Putamen (tissue), 1 donor: ENCODE measurements at regions not wholly inside any gene's neighbourhood (a gene's known extent, or its start where the extent isn't known, plus 50 kb on each side); places are given as distances from the start of the nearest gene placed in this dataset.
"Not testable (repeated sequence)": the region's sequence is repeated elsewhere in the genome, so short reads cannot be mapped to it uniquely, and the experiment has no call there.

ENCODE experiments used
- DNase-seq: peaks from one replicate; pipeline ENCODE4 v3.0.0-alpha.2; 2016; ENCODE audit warnings: low spot score

DNA sequence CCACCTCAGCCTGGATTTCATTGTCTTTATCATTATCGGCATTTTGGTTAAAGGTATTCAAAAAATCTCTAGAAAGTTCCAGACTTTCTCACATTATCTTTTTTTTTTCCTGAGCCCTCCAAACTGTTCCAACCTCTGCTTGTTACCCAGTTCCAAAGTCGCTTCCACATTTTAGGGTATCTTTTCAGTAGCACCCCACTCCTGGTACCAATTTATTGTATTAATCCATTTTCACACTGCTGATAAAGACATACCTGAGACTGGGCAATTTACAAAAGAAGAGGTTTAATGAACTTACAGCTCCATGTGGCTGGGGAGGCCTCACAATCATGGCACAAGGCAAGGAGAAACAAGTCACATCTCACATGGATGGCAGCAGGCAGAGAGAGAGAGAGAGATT, 145.5 kb upstream of the SSTR1 start:
- DNase-seq, result not testable (repeated sequence)

DNA sequence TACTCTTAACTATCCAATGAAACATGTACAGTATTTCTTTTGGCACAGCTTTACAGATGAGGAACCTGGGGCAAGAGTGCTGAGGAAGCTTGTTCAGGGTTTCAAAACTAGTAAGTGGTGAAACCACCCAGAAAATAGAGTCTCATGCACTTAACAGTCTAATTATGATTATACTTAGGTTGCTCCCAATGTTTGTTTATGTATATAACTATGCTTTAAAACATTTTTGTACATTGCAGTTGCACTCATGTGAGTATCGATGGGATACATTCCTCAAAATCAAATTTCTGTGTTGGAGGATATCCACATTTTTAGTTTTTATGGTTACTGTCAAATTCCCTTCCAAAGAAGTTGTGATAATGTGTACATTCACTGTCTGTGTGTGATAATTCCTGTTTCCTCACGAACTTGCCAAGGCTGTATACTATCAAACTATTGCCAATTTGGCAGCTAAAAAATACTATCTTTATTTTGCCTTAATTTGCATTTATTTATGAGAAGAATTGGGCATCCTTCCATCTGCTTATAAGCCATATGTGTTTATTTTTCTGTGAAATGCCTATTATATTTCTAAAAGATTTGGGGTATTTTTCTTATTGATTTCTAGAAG, 143.9 kb upstream of the SSTR1 start:
- DNase-seq, result no peak

DNA sequence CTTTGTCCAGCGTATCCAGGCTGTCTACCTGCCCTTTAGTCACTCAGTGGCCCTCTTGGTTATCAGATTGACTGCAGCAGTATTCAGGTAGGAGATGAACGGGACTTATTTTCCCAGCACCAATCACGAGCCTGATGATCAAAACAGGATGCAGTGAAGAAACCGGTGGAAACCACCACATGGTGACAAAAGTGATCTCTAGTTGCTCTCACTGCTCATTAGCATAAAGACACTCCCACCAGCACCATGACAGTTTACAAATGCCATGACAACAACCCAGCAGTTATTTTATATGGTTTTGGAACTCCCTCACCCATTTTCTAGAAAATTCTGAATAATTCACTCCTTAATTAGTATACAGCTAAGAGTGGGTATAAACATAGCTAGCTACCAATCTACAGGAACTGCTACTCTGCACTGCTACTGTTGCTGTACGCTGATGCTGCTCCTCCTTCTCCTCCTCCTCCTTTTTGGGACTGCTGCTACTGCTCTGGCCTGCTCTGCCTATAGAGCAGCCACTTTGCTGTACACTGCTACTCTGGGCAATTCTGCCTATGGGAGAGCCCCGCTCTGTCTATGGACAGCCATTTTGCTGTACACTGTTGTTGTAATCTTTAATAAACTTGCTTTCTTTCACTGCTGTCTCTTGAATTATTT, 142.5 kb upstream of the SSTR1 start:
- DNase-seq, result no peak

DNA sequence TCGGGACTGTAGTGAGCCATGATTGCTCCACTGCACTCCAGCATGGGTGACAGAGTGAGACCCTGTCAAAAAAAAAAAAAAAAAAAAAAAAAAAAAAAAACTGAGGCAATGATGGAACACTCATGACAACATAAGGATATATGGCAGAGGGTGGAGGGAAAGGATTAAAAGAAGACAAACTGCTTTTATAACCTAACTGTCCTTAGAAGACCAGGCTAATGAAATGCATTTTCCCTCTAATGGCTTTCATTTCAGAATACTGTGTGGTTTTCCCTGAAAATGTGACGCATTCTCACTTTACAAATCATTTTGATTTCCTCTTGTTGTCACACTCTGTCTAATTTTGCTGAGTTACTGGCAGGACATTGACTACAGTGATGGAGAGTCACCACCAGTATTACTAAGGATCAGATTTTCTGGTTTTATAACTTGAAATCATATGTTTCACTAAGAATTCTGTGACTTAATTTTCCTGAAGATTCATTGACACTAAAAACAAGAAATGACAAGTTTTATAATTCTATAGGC, 137.6 kb upstream of the SSTR1 start:
- no peak for DNase-seq

DNA sequence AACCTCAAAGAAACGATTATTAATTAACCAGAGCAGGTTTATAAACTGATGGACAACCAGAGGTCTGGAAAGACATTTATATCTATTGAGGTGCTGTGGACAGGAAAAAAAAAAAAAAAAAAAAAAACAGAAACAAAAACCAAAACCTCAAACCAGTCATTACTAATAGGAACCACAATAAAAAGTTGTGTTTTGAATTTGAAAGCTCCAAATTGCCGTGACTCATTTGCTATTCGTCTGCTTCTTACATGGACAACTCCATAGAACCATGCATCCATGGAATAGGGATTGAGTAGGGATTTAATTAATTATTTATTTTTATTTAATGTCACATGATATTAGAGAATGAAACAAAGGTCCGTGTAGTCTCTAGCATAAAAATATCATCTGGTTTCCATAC, 134.1 kb upstream of the SSTR1 start:
- DNase-seq, result no peak

DNA sequence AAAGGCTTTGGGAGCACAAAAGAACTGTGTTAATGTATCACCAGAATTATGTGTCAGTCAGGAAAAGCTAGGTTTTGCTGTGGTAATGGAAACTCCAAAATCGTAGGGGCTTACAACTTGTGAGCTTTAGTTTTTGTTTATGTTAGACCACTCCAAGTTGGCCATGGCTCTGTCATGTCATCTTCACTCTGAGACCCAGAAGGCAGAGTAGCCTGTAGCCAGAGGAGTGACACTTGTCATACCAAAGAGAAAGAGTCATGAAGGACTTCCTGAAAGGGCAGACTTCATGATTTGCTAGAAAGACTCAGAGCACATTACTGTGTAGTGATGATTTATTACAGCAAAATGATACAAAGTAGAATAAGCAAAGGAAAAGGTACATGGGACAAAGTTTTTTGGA, 133.6 kb upstream of the SSTR1 start:
- DNase-seq, result no peak

DNA sequence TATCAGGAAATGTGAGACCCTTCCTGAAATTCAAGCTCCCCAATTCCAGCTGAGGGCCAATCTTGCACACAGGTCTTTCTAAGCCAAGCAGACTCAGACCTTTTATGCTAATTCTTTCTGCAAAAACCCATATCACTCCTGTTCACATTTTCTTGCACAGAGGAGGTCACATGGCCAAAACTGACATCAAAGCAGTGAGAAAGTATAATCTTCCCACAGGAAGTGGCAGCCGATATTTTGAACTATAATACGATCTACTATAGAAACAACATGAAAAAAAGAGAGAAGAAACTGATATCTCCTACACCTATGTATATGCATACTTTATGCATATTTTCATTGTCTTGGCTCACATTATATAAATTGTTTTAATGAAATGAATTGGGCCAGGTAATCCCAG, 132.9 kb upstream of the SSTR1 start:
- DNase-seq, result no peak

DNA sequence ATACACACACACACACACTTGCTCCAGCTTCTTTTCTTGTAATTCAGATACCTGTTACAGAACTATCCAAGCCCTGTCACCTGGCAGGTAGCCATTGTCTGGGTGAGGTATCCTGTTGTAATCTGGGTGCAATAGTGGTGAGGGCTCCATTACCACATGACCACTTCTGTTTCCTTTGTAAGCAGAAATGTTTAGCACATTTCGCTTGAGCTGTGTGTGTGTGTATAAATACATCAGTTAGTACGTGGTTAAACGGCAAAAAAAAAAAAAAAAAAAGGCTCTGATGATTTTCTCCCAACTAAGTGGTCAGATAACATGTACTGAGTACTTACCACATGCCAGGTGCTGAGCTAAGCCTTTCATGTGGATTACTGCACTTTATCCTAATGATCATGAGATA, 129.3 kb upstream of the SSTR1 start:
- no peak for DNase-seq

DNA sequence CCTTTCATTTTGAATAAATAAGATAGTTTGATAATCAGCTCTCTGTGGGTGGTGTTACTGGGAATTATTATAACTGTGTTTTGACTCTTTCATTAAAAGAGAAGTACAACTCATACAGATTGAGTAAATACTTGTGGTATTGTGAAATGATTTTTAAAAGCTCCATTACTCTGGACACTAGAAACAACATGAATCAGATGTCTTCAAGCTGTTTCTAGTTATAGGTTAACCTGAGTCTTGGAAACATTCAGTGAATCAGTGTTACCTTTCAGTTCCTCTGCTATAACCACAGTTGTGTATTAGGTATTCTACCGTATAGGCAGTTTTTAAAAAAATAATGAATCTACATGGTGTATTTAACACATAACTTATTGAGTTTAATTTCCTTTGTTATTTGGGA, 128.4 kb upstream of the SSTR1 start:
- no peak for DNase-seq

DNA sequence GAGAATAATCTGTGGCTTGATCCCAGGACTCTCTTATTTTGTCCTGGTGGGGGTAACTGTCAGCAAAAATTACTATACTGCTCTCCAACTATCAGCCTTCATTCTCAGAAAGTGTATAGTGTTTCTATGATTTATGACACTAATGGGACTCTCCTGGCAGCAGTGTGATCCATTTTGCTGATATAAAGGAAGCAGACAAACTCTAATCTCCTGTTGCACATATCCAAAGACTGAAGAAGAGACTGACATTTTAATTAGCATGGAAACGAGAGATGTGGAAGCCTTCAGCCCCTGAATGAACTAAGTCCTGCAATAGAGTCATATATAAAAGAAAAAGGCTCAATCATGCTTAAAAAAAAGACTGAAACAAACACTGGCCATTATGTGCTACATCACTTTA, 127.8 kb upstream of the SSTR1 start:
- no peak for DNase-seq

DNA sequence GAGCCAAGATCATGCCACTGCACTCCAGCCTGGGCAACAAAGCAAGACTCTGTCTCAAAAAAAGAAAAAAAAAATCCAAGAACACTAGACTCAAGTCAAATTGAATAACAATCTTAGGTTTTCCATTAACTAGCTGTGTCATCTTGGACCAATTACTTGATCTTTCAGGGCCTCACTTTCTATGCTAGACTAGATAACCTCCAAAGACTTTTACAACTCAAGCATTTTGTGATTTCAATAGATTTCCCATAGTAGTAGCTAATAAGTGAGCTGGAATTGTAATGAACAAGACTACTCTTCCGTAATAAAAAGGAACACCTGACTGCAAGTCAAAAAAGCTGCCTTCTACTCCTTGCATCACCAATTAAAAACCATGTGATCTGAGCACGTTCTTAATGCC, 127.0 kb upstream of the SSTR1 start:
- DNase-seq, result no peak

DNA sequence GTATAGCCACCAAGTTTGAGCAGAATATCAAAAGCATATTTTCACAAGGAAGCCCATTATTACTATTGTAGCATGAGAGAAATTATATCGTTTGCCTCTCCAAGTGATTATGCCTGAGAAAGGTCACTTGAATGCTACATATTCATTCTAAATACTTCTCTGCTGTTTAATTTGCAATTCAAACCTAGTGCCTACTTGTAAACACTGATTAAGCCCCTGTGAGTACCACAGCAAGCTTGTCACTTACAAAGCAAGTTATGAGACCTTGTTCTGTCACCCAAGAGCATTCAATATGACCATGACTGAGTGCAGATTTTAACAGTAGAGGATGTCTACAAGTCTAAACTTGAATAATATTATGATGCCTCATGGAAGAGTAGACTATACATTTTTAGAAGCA, 124.7 kb upstream of the SSTR1 start:
- no peak for DNase-seq

DNA sequence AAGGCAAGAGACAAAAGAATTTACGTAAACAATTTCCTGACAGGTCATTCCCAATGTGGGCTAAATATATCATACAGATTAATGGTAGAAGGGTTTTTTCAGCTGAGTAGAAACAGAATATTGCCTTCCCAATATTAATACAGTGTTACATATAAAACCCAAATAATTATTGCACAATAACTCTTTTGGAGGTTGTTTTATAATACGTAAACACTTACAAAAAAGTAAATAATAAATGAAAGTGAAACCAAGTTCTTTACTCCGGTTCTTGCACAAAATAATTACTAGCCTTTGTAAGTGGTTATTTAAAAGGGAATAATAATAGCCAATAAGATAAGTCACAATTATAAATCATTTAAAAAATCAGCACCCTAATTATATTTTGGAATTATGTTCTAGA, 118.6 kb upstream of the SSTR1 start:
- no peak for DNase-seq

DNA sequence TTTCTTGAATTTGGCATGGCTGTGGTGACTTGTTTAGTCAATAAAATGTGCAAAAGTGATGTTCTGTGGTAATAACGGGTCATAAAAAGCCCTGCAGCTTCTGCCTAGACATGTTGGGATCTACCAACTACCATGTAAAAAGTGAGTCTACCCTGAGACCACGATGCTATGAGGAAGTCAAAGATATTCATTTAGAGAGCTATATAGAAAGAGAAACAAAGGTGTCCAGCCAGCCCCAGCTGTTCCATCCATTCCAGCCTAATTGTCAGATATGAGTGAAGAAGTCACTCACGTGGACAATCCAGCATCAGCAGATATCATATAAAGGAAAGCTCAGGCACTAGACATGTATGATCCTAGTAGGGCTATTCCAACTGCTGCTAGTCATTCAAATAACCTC, 117.2 kb upstream of the SSTR1 start:
- DNase-seq, result no peak

DNA sequence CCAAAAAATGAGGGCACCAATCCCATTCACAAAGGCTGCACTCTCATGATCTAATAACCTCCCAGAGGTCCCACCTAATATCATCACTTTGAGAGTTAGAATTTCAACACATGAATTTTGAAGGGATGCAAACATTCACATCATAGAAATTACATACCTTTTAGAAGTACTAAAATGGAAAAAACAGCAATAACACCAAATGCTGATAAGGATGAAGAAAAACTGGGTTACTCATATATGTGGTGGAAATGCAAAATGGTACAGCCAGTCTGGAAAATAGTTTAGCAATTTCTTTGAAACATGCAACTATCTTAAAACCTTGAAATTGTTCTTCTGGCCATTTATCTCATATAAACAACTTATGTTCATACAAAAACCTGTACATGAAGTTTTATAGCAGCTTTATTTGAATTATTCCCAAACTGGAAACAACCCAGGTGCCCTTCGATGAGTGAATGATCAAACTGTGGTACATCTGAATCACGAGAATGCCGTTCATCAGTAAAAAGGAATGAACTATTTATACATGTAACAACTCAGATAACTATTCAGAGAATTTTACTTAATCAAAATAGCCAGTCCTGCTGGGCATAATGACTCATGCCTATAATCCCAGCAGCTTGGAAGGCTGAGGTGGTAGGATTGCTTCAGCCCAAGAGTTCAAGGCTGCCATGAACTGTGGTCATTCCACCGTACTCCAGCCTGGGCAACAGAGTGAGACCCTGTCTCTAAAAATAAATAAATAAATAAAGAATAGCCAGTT, 109.4 kb upstream of the SSTR1 start:
- DNase-seq, result no peak

DNA sequence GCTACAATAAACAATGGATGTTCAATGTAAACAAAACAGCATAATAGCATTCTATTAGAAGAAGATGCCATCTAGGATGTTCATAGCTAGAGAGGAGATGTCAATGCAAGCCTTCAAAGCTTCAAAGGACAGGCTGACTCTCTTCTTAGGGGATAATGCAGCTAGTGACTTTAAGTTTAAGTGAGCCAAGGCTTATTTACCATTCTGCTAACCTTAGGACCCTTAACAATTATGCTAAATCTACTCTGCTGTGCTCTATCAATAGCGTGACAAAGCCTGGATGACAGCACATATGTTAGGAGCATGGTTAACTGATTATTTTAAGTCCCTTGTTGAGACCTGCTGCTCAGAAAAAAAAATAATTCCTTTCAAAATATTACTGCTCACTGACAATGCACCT, 106.0 kb upstream of the SSTR1 start:
- DNase-seq, result no peak

DNA sequence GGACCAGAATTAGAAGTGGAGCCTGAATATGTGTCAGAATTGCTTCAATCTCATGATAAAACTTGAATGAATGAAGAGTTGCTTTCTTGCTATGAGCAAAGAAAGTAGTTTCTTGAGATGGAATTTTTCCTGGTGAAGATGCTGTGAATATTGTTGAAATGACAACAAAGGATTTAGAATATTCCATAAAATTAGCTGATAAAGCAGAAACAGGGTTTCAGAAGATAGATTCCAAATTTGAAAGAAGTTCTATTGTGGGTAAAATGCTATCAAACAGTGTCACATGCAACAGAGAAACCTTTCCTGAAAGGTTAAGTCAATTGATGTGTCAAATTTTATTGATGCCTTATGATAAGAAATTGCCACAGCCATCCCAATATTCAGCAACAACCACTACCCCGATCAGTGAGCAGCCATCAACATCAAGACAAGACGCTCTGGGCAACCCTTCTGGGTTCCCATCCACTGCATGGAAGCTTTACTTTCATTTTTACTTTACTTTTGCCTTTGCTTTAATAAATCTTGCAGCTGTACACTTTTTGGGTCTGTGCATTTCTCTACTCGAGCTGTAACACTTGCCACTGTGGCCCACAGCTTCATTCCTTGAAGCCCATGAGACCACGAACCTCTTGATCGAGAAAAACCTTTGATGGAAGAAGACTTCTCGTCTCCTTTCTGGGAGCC, 104.0 kb upstream of the SSTR1 start:
- no peak for DNase-seq

DNA sequence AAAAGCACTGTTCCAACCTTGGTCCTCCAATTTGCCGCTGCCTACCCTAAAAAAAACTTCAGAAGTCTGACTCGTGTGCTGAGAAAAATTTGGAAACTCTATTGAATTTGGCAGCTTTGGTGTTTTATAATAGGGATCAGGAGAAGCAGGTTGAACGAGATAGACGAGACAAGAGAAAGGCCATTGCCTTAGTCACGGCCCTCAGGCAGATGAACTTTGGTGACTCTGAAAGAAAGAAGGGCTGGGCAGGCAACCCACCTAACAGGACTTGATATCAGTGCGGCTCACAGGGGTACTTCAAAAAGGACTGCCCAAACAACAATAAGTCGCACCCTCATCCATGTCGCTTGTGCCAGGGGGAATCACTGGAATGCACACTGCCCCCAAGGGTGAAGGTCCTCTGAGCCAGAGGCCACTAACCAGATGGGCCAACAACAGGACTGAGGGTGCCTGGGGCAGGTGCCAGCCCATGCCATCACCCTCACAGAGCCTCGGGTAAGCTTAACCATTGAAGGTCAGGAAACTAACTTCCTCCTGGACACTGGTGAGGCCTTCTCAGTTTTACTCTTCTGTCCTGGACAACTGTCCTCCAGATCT, 102.5 kb upstream of the SSTR1 start:
- DNase-seq, result no peak

DNA sequence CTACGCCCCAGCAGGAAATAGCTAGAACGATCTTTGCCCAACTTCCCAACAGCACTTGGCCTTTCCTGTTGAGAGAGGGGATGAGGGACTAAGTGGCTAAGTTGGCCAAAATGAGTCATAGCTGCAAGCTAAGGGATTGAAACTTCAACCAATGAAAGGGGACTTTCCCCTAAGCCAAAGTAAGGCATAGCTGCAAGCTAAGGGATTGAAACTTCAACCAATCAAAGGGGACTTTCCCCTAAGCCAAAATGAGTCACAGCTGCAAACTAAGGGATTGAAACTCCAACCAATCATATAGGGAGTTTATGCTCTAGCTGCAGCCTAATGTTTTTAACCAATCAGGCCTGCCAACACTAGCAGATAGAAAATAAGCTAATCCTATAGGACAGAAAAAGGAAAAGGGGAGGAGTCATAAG, 100.5 kb upstream of the SSTR1 start:
- DNase-seq, result no peak

DNA sequence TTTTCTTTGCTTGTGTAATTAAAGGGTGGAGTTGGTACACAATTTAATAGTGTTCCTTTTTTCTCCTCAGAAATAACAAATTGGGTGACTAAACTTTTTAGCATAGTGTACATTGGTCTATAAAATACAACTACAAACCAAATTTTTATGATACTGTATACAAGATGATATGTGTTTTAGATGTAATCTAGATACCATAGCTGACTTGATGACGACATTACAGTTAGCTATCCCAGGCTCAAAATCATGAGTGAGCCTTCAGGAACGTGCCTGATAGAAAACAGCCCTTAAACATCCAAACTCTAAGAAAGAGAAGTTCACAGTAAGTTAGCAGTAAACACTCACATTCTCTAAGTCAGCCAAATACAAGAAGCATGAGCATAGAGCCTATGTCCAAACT, 99.0 kb upstream of the SSTR1 start:
- no peak for DNase-seq

DNA sequence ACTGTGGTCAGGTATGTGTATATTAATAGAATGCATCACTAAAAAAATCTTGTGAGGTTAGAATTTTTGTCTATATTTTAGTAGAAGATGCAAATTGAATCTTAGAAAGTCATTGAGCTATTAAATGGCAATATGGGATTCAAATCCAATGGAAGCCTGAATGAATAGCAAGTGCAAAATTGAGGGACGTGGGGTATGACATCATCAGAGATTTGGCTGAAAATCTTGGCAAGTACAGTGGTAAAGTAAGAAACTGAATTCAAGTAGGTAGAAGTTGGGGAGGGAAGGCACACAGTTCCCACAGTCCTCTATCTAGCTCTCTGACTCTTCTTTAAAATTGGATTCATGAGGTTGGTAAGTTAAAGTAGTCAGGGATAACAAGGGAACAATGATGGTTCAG, 97.4 kb upstream of the SSTR1 start:
- no peak for DNase-seq

DNA sequence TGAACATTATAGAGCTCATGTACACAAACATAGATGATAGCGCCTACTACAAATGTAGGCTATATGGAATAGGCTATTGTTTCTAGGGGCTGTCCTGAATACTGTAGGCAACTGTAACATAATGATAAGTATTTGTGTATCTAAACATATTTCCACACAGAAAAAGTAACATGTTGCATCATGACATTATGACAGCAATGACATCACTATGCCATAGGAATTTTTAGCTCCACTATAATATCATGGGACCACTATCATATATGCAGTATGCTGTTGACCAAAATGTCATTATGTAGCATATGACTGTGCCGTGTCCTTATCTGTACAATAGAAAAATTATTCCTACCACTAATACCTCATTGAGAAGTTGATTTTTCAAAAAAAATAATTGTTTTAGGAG, 96.7 kb upstream of the SSTR1 start:
- no peak for DNase-seq
